ENCODE measurements at regions not wholly inside any gene's neighbourhood (a gene's known extent, or its start where the extent isn't known, plus 50 kb on each side); places are given as distances from the start of the nearest gene placed in this dataset.

DNA sequence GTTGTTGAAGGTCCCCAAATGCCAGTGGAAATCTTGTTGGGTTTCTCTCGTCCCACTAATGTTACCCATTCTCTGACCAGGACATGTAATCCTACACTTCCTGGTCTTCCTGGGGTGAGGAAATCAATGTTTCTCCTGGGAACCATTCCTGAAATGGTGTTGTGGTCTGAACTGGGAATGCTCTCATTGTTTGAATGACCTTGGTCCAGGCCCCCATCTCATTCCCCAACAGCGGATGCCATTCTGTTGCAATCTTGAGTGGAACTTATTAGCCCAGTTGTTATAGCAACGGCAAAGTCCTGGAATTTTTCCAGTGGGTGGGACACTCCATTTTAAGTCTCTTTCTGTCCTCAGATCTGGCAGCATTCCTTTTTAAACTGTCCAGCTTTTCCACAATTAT is 265.9 kb downstream of the RPS4Y2 start:
- no peak for DNase-seq
- Histone ChIP-seq H3K27me3 (no peaks in the 10 kb centered on the region), H3K36me3 (no peaks in the 10 kb centered on the region), H3K4me3 (no peak overlapping the region), H3K9me3 (no peaks in the 10 kb centered on the region), H3K27ac (no peak overlapping the region), H3K4me1 (no peaks in the 10 kb centered on the region)
- TF ChIP-seq, protein P1, sequence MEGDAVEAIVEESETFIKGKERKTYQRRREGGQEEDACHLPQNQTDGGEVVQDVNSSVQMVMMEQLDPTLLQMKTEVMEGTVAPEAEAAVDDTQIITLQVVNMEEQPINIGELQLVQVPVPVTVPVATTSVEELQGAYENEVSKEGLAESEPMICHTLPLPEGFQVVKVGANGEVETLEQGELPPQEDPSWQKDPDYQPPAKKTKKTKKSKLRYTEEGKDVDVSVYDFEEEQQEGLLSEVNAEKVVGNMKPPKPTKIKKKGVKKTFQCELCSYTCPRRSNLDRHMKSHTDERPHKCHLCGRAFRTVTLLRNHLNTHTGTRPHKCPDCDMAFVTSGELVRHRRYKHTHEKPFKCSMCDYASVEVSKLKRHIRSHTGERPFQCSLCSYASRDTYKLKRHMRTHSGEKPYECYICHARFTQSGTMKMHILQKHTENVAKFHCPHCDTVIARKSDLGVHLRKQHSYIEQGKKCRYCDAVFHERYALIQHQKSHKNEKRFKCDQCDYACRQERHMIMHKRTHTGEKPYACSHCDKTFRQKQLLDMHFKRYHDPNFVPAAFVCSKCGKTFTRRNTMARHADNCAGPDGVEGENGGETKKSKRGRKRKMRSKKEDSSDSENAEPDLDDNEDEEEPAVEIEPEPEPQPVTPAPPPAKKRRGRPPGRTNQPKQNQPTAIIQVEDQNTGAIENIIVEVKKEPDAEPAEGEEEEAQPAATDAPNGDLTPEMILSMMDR (IDR thresholded peaks at IDR 0.05): no peak
- TF ChIP-seq POLR2A (IDR thresholded peaks at IDR 0.05): no peak

DNA sequence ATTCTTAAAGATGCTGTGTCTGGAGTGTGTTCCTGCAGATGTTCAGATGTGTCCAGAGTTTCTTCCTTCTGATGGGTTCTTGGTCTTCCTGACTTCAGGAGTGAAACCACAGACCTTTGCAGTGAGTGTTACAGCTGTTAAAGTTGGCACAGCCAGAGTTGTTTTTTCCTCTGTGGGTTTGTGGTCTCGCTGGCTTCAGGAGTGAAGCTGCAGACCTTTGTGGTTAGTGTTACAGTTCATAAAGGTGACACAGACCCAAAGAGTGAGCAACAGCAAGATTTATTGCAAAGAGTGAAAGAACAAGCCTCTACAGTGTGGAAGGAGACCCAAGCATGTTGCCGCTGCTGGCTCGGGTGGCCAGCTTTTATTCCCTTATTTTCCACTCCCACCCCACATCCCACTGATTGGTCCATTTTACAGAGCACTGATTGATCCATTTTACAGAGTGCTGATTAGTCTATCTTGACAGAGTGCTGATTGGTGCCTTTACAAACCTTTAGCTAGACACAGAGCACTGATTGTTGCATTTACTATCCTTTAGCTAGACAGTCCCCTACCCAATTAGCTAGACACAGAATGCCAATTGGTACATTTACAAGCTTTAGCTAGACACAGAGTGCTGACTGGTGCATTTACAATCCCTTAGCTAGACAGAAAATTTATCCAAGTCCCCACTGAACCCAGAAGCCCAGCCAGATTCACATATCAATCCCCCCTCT is 266.6 kb downstream of the RPS4Y2 start:
- no peak for TF ChIP-seq POLR2A (IDR thresholded peaks at IDR 0.05)
- TF ChIP-seq, protein P1 (IDR thresholded peaks at IDR 0.05): no peak
- Histone ChIP-seq H3K4me3 (no peak overlapping the region), H3K27ac (no peak overlapping the region), H3K27me3 (no peaks in the 10 kb centered on the region), H3K36me3 (no peaks in the 10 kb centered on the region), H3K4me1 (no peaks in the 10 kb centered on the region), H3K9me3 (no peaks in the 10 kb centered on the region)
- DNase-seq: no peak

DNA sequence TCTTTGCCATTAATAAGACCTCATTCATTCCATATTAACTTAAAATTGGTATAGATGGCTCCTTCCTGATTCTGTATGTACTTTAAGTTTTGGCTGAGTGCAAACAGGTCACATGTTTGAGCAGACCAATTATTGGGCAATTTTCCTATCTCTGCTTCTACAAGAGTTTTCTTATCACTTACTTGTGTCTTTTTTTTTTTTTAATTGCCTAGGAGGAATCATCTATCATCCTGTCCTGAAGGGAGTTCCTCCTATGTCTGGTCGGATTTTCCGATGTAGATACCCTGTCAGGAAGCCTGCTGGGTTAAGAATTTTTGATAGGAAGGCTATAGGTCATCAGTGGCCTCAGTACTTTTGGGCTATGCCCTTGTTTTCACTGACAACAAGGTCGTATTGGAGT is 268.0 kb downstream of the RPS4Y2 start:
- H3K4me3 ChIP-seq: no peak overlapping the region
- H3K9me3 ChIP-seq: no peaks in the 10 kb centered on the region
- no peak overlapping the region for H3K27ac ChIP-seq
- H3K27me3 ChIP-seq: no peaks in the 10 kb centered on the region
- no peak for DNase-seq
- no peaks in the 10 kb centered on the region for H3K36me3 ChIP-seq
- no peak for TF ChIP-seq POLR2A (IDR thresholded peaks at IDR 0.05)
- TF ChIP-seq, protein P1 (IDR thresholded peaks at IDR 0.05): no peak
- H3K4me1 ChIP-seq: no peaks in the 10 kb centered on the region

DNA sequence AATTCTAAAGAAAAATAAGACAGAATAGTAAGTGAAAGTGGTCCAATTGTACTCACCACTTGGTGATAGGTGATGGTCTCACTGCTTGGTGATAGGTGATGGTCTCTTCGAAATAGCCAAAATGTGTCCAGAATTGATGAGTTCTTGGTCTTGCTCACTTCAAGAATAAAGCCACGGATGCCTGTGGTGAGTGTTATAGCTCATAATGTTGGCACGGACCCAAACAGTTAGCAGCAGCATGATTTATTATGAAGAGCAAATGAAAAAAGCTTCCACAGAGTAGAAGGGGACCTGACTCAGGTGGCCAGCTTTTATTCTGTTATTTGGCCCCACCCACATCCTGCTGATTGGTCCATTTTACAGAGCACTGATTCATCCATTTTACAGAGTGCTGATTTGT is 272.6 kb downstream of the RPS4Y2 start:
- H3K4me3 ChIP-seq: no peak overlapping the region
- H3K4me1 ChIP-seq: no peaks in the 10 kb centered on the region
- H3K9me3 ChIP-seq: no peaks in the 10 kb centered on the region
- DNase-seq: no peak
- no peaks in the 10 kb centered on the region for H3K27me3 ChIP-seq
- no peaks in the 10 kb centered on the region for H3K36me3 ChIP-seq
- H3K27ac ChIP-seq: no peak overlapping the region
- TF ChIP-seq POLR2A (IDR thresholded peaks at IDR 0.05): no peak
- TF ChIP-seq, protein P1 (IDR thresholded peaks at IDR 0.05): no peak

DNA sequence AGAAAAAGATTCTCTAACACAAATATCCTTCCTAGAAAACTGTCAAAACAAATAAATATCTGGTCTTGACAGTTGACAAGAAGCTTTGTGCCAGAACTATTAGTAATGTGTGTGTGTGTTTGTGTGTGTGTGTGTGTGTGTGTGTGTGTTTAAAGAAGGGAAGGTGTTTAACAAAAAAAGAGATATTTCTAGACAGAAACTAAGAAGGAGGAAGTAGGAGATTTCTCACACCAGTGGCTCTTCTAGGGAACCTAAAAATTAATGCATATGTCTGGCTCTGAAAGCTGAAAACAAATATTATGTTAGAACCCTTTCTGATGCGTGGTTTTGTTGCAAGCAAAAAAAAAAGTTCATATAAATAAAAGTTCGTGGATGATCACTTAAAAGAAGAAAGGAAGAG is 277.5 kb downstream of the RPS4Y2 start:
- Histone ChIP-seq H3K27ac (no peak overlapping the region), H3K4me1 (no peaks in the 10 kb centered on the region), H3K36me3 (no peaks in the 10 kb centered on the region), H3K27me3 (no peaks in the 10 kb centered on the region), H3K9me3 (no peaks in the 10 kb centered on the region), H3K4me3 (no peak overlapping the region)
- DNase-seq: no peak
- TF ChIP-seq POLR2A (IDR thresholded peaks at IDR 0.05): no peak
- TF ChIP-seq, protein P1 (IDR thresholded peaks at IDR 0.05): no peak

Data from Peyer's patch (tissue), 4 donors.